Activated T-cell treated with anti-CD3 and anti-CD28 coated beads, Interleukin-2, amount 50 U/mL, for 72 hours (primary cell): ENCODE measurements at regions not wholly inside any gene's neighbourhood (a gene's known extent, or its start where the extent isn't known, plus 50 kb on each side); places are given as distances from the start of the nearest gene placed in this dataset.

Experiments
- ATAC-seq, 2 donors: fragments of 150-1000 bp; cut with Tn5 transposase; replicated peaks in 1 of 2; 2 replicates each; pipeline ENCODE4 v1.10.0; 2021; ENCODE audit warnings: moderate library complexity in 2 of 2, mild to moderate bottlenecking in 1 of 2
- DNase-seq, 2 donors: peaks; one replicate each; pipeline ENCODE4 v3.0.0; 2021 to 2022; ENCODE audit warnings: mixed read lengths in 1 of 2
- H3K27ac Mint-ChIP-seq: one replicate; pipeline ENCODE4 v1.8.0; 2022; ENCODE audit warnings: mild to moderate bottlenecking, moderate library complexity, mixed read lengths
- H3K27me3 Mint-ChIP-seq: one replicate; pipeline ENCODE4 v1.8.0; 2022; ENCODE audit warnings: low read depth, mixed read lengths
- H3K36me3 Mint-ChIP-seq, 2 donors: one replicate each; pipeline ENCODE4 v1.8.0; 2022; ENCODE audit warnings: mixed read lengths in 2 of 2, mild to moderate bottlenecking in 1 of 2; ENCODE audit not compliant: insufficient read depth in 2 of 2
- H3K4me1 Mint-ChIP-seq: one replicate; pipeline ENCODE4 v1.8.0; 2022; ENCODE audit warnings: low read depth, mixed read lengths
- H3K4me3 Mint-ChIP-seq, 2 donors: one replicate each; pipeline ENCODE4 v1.8.0; 2022; ENCODE audit warnings: mild to moderate bottlenecking in 2 of 2, mixed read lengths in 2 of 2, moderate library complexity in 2 of 2
- H3K9me3 Mint-ChIP-seq, 2 donors: one replicate each; pipeline ENCODE4 v1.8.0; 2022; ENCODE audit warnings: mixed read lengths in 2 of 2

- ATAC-seq (no peak), DNase-seq (no peak)
- Mint-ChIP-seq H3K4me3 (no peak overlapping the region), H3K36me3 (no peaks in the 10 kb centered on the region), H3K27ac (no peak overlapping the region), H3K27me3 (no peaks in the 10 kb centered on the region), H3K9me3 (no peaks in the 10 kb centered on the region), H3K4me1 (peaks cover 5% of the 10 kb centered on the region)
Measured at GRCh38 chr9:27625751-27626150, 52.5 kb upstream of the C9orf72 start.

GRCh38 chr9:27626244-27627187, 53.2 kb upstream of the C9orf72 start:
- Mint-ChIP-seq H3K27me3 (no peaks in the 10 kb centered on the region), H3K9me3 (no peaks in the 10 kb centered on the region), H3K4me1 (peaks cover 5% of the 10 kb centered on the region), H3K4me3 (no peak overlapping the region), H3K36me3 (no peaks in the 10 kb centered on the region), H3K27ac (no peak overlapping the region)
- DNase-seq (no peak), ATAC-seq (peak in 1 of 2 donors; percentile 42)

GRCh38 chr9:27627188-27627564, 53.9 kb upstream of the C9orf72 start:
- Mint-ChIP-seq H3K4me1 (peaks cover 5% of the 10 kb centered on the region), H3K9me3 (no peaks in the 10 kb centered on the region), H3K27me3 (no peaks in the 10 kb centered on the region), H3K27ac (no peak overlapping the region), H3K36me3 (no peaks in the 10 kb centered on the region), H3K4me3 (no peak overlapping the region)
- DNase-seq, result no peak
- ATAC-seq, result no peak

GRCh38 chr9:27628311-27628710, 55.0 kb upstream of the C9orf72 start:
- H3K4me1 Mint-ChIP-seq, result peaks cover 5% of the 10 kb centered on the region
- H3K27me3 Mint-ChIP-seq, result no peaks in the 10 kb centered on the region
- H3K36me3 Mint-ChIP-seq, result no peaks in the 10 kb centered on the region
- H3K4me3 Mint-ChIP-seq, result no peak overlapping the region
- H3K27ac Mint-ChIP-seq, result no peak overlapping the region
- ATAC-seq, result no peak
- H3K9me3 Mint-ChIP-seq, result no peaks in the 10 kb centered on the region
- DNase-seq, result no peak

GRCh38 chr9:27629425-27629824, 56.1 kb upstream of the C9orf72 start:
- H3K36me3 Mint-ChIP-seq, result no peaks in the 10 kb centered on the region
- H3K27ac Mint-ChIP-seq, result no peak overlapping the region

GRCh38 chr9:27632254-27632653, 59.0 kb upstream of the C9orf72 start:
- no peak for ATAC-seq
- Mint-ChIP-seq H3K27me3 (peaks cover 6% of the 10 kb centered on the region), H3K9me3 (no peaks in the 10 kb centered on the region), H3K4me1 (no peaks in the 10 kb centered on the region), H3K4me3 (no peak overlapping the region), H3K27ac (no peak overlapping the region), H3K36me3 (no peaks in the 10 kb centered on the region)
- DNase-seq, result no peak

More at GRCh38 chr9:27629425-27629824, 56.1 kb upstream of the C9orf72 start:
- Mint-ChIP-seq H3K4me3 (no peak overlapping the region), H3K27me3 (peaks cover 6% of the 10 kb centered on the region), H3K9me3 (no peaks in the 10 kb centered on the region), H3K4me1 (peaks cover 5% of the 10 kb centered on the region)
- DNase-seq, result no peak
- ATAC-seq, result no peak

GRCh38 chr9:27633764-27634163, 60.5 kb upstream of the C9orf72 start:
- Mint-ChIP-seq H3K27me3 (peaks cover 6% of the 10 kb centered on the region), H3K4me3 (no peak overlapping the region), H3K9me3 (no peaks in the 10 kb centered on the region), H3K36me3 (no peaks in the 10 kb centered on the region), H3K4me1 (no peaks in the 10 kb centered on the region), H3K27ac (no peak overlapping the region)
- ATAC-seq, result no peak
- DNase-seq, result no peak

- no peaks in the 10 kb centered on the region for H3K9me3 Mint-ChIP-seq
- H3K36me3 Mint-ChIP-seq, result no peaks in the 10 kb centered on the region
- ATAC-seq, result no peak
- H3K4me3 Mint-ChIP-seq, result no peak overlapping the region
- no peaks in the 10 kb centered on the region for H3K4me1 Mint-ChIP-seq
- H3K27me3 Mint-ChIP-seq, result peaks cover 6% of the 10 kb centered on the region
- H3K27ac Mint-ChIP-seq, result no peak overlapping the region
- no peak for DNase-seq
Measured at GRCh38 chr9:27634879-27635278, 61.6 kb upstream of the C9orf72 start.

GRCh38 chr9:27638716-27639115, 65.4 kb upstream of the C9orf72 start:
- H3K27ac Mint-ChIP-seq, result no peak overlapping the region
- ATAC-seq (no peak), DNase-seq (no peak)
- H3K4me1 Mint-ChIP-seq, result no peaks in the 10 kb centered on the region
- peaks cover 4% of the 10 kb centered on the region for H3K27me3 Mint-ChIP-seq
- peaks cover 0 to 1% of the 10 kb centered on the region in 2 donors for H3K36me3 Mint-ChIP-seq
- H3K4me3 Mint-ChIP-seq, result no peak overlapping the region
- no peaks in the 10 kb centered on the region for H3K9me3 Mint-ChIP-seq

GRCh38 chr9:27645161-27645840, 72.0 kb upstream of the C9orf72 start:
- no peaks in the 10 kb centered on the region for H3K4me1 Mint-ChIP-seq
- H3K9me3 Mint-ChIP-seq, result peaks cover 3% of the 10 kb centered on the region in 2 donors
- DNase-seq (no peak), ATAC-seq (no peak)
- peaks cover 0 to 1% of the 10 kb centered on the region in 2 donors for H3K36me3 Mint-ChIP-seq
- H3K27ac Mint-ChIP-seq, result no peak overlapping the region
- H3K27me3 Mint-ChIP-seq, result no peaks in the 10 kb centered on the region
- H3K4me3 Mint-ChIP-seq, result no peak overlapping the region

GRCh38 chr9:27653246-27653645, 80.0 kb upstream of the C9orf72 start:
- no peaks in the 10 kb centered on the region for H3K36me3 Mint-ChIP-seq

GRCh38 chr9:27653957-27654356, 80.7 kb upstream of the C9orf72 start:
- no peaks in the 10 kb centered on the region for H3K4me1 Mint-ChIP-seq
- H3K36me3 Mint-ChIP-seq, result no peaks in the 10 kb centered on the region
- no peak overlapping the region for H3K4me3 Mint-ChIP-seq
- no peaks in the 10 kb centered on the region for H3K9me3 Mint-ChIP-seq
- no peaks in the 10 kb centered on the region for H3K27me3 Mint-ChIP-seq
- no peak for DNase-seq
- no peak overlapping the region for H3K27ac Mint-ChIP-seq
- ATAC-seq, result no peak

More at GRCh38 chr9:27653246-27653645, 80.0 kb upstream of the C9orf72 start:
- DNase-seq (no peak), ATAC-seq (peak in 1 of 2 donors; percentile 41)
- Mint-ChIP-seq H3K27me3 (no peaks in the 10 kb centered on the region), H3K9me3 (peaks cover 3% of the 10 kb centered on the region in 2 donors), H3K4me3 (no peak overlapping the region), H3K27ac (no peak overlapping the region), H3K4me1 (no peaks in the 10 kb centered on the region)

- no peak for DNase-seq
- no peaks in the 10 kb centered on the region for H3K36me3 Mint-ChIP-seq
- ATAC-seq, result no peak
- no peaks in the 10 kb centered on the region for H3K27me3 Mint-ChIP-seq
- no peaks in the 10 kb centered on the region for H3K9me3 Mint-ChIP-seq
- H3K27ac Mint-ChIP-seq, result no peak overlapping the region
- H3K4me3 Mint-ChIP-seq, result no peak overlapping the region
- no peaks in the 10 kb centered on the region for H3K4me1 Mint-ChIP-seq
Measured at GRCh38 chr9:27654629-27655285, 81.5 kb upstream of the C9orf72 start.
